DMS 273 (cell line): ENCODE measurements at regions not wholly inside any gene's neighbourhood (a gene's known extent, or its start where the extent isn't known, plus 50 kb on each side); places are given as distances from the start of the nearest gene placed in this dataset.
"Not testable (repeated sequence)": the region's sequence is repeated elsewhere in the genome, so short reads cannot be mapped to it uniquely, and the experiment has no call there.

Source experiments
- DNase-seq: peaks from one replicate; lab custom pipeline; 2025; ENCODE audit not compliant: unreplicated experiment; lab: John Stamatoyannopoulos, UW

DNA sequence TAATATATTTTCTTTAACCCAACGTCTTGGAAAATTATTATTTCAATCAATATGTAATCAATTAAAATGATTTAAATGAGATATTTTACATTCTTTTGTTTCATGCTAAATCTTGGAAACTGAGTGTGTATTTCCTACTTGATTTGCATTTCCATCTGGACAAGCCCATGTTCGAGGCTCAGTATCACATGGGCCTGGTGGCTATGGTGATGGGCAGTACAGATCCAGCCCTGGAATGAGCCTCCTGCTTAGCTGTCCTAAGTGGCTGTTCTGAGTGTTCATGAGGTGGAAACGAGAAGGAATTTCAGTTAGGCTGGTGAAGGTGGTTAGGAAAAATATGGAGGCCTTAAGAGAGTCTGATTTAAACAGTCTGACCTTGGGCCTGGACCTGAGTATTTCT, 73.0 kb upstream of the ATXN1 start:
- no peak for DNase-seq

DNA sequence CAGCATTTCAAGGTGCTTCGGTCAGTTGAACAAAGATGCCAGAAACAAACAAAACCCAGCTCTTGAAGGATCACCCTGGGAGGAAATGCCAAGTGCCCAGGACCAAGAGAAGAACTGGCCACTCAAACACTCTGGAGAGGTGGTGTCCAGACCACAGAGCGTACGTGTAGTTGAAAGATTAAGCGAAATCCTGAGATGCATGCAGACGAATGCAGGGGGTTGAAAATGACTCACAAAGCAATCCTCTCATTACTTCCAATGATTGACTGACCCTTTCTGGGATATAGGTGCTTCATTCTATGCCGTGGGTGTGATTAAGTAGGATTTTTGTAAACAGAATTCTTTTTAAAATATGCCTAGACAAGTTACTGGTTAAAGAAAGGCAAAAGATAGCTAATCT, 71.5 kb upstream of the ATXN1 start:
- no peak for DNase-seq

DNA sequence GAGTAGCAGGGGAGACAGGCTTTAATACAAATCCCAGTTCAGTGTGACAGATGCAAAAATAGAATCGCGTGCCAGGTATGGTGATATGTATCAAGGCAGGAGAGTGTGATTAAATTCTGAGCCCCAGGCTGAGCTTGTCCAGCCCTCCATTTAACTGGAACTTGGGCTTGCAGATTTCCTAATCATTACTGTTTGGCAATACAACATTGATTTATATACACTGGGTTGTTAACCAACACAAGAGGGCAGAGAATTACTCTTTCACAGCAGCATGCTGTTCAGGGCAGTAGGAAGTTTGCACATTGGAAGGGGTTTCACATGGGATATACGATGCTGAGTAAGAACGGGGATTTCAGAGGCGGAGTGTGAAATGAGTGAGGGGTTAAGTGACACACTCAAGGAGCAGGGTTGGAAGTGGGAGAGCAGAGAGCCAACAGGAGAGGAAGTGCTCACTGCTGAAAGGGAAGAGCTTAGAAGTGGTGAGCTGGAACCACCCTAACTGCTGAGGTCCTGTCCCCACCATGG, 70.8 kb upstream of the ATXN1 start:
- peak; percentile 8 for DNase-seq

DNA sequence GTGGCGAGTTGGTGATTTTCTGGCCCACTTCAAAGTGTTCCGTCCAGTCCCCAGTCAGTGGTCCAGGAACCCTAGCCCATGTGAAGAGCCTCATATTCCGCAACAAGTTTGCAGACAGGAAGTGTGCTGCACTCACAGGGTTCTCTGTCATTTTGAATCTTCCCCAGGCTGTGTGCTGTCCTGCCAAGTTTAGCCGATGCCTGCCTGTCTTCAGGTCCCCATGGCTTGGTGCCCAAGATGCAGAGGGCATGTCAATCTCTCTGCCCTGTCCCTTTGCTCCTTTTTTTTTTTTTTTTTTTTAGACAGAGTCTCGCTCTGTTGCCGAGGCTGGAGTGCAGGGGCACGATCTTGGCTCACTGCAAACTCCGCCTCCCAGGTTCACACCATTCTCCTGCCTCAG, 69.9 kb upstream of the ATXN1 start:
- no peak for DNase-seq

DNA sequence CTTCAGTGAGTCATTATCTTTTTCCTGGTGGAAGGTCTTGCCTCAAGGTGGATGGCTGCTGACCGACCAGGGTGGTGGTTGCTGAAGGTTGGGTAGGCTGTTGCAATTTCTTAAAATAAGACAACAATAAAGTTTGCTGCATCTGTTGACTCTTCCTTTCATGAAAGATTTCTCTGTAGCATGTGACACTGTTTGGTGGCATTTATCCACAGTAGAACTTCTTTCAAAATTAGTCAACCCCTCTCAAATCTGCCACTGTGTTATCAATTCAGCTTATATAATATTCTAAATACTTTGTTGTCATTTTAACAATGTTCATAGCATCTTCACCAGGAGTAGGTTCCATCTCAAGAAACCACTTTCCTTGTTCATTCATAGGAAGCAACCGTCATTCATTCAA, 66.8 kb upstream of the ATXN1 start:
- DNase-seq: no peak

DNA sequence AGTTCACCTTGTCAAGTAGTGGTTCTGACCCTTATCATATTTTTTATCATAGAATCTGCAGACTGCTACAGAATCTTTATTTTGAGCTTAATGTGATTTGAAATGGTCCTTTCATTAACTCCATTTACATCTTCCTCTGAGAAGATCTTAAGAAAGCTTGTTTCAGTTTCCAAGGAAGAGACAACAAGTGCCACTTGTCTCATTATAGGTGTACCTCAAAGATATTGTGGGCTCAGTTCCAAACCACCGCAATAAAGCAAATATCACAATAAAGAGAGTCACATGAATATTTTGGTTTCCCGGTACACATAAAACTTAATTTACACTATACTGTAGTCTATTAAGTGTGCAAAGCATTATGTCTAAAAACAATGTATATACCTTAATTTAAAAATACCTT, 66.4 kb upstream of the ATXN1 start:
- DNase-seq: no peak

DNA sequence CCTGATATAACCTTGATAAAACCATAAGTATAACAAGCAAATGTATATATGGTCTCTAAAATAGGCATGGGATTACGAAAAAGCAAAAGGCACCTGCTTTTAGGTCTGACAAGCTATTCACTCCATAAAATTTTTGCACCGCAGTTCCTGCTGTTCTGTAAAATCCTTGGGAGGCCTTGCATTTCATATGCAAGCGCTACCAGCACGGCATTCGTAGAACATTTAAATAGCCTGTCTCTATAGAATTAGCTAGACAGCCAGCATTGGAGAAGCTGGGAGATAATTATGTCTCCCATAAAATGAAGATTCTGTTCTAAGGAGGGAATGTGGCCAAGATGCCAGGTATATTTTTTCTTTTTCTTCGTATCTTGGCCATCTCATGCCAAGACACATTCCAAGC, 64.5 kb upstream of the ATXN1 start:
- DNase-seq: no peak

DNA sequence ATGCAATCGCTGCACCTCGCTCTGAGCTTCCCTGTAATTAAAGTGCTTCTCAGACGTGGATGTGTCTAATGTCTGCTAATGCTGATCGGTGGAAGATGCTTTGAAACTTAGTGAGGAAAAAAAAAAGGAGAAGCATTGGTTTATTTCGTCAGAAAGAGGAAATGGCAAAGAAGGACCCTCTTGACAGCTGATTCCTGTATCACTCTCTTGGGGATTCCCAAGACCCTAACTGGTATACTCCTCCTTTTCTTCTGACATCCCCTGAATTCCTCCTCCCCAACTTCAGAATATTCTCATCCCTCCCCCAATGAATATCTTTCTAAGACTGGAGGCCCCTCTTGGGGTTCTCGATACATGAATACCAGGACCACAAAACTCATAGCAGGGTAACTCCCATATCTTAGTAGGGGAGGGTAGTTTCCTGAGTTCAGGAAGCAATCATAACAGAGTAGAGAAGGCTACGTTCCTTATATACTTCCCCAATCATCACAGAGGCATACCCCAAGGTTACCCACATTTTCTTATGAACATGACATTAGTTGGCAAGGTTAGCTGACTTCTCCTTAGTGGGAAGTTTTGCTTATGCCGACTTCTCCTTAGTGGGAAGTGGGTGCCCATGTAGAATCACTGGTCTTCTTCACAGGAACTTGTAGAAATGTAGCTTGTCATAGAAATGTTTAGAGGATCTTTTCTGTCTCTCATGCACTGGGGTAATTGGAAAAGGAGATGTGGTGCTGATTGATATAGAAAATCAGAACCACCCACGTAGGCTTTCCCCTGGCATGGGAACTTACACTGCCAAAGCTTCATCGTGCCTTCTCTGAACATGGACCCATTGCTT, 63.8 kb upstream of the ATXN1 start:
- no peak for DNase-seq

DNA sequence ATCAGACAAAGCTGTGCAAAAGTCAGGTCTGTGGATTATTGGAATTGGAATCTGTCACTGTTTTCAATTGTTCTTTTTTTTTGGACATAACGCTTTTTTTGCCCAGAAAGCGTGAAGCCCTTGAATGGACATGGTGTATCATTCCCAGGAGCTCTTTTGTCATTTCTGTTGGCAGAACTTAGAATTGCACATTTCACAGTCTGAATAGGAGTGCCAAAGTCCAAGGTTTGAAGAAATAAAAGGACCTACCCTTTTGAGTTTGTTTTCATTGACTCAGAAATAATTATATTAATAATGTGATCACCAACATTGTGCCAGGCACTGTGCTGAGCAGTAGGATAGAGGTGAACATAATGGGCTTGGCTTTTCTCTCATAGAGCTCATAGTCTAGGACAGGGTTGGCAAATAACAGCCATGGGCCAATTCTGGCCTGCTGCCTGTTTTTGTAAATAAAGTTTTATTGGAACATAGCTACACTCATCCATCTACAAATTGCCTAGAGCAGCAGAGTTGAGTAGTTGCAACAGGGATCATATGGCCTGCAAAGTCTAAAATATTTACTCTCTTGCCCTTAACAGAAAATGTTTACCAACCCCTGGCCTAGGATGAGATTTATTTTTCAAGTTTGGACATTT, 62.6 kb upstream of the ATXN1 start:
- DNase-seq: no peak

DNA sequence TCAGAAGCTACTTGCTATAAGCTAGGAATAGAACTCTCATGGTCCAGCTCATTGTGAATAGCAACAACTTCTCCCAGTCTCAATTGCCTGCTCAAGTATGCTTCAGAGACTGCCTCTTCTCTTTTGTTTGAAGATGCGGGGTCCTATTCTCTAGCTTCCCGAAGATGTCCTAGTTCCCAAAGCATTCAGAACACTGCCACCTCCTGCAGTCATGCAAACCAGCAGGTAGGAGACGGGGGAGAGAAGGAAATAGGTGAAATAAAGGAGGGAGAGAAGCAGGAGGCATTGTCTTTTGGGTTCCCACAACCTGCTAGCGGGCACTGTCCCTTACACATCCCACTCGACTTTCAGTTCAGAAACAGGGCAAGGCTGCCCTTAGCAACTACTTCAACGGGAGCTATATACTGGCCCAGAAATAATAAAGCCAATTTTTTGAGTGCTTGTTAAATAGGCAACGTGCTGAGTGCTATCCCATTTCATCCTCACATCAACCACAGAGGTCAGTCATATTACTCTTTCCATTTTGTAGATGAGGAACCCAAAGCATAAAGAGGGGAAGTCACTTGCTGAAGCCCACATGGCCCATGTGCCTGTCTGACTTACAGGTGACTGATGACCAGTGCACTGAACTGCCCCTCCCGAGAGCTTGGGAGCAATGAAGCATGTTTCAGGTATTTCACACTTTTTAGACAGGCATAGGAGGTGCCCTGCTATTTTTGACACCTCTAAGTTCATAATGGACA, 61.9 kb upstream of the ATXN1 start:
- DNase-seq: no peak

DNA sequence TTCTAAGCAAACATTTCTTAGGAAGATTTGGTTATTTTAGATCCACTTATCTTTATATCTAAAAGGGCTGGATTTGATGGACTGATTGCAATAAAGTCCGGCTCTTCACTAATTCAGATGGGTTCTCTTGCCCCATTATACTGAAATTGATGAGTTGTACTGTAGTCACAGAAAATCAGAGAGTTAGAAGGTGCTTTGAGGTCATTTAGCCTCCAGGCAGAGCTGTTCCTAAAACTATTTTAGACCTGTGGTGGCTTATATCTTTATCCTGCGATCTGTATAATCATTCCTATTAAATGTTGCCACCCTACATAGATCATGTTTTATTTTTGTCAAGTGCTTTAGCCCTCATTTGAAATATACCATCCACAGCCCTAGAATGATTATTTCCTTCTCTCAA, 61.3 kb upstream of the ATXN1 start:
- DNase-seq: no peak

DNA sequence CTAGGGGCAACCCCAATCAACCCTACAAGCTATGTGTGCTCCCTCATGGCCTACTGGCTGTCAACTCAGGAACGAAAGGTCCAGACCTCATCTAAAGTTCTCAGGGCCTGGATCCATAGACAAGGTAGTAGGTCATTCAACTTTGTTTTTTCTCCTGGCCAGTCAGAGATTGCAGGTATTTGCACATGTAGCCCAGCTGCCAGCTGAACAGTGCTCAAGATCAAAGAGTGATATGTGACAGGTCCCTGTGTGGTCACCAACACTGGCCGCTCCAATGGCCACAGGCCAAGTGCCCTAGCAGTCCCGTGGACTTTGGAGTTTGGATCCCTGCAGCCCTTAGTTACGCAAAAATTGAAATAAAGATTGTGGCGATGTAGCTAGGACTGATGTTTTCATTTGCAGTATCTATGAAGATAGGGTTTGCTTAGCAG, 60.6 kb upstream of the ATXN1 start:
- no peak for DNase-seq

DNA sequence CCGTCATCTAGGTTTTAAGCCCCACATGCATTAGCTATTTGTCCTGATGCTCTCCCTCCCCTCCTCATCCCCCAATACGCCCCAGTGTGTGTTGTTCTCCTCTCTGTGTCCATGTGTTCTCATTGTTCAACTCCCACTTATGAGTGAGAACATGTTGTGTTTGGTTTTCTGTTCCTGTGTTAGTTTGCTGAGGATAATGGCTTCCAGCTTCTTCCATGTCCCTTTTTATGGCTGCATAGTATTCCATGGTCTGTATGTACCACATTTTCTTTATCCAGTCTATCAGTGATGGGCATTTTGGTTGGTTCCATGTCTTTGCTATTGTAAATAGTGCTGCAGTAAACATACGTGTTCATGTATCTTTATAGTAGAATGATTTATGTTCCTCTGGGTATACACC, 59.0 kb upstream of the ATXN1 start:
- DNase-seq: not testable (repeated sequence)

DNA sequence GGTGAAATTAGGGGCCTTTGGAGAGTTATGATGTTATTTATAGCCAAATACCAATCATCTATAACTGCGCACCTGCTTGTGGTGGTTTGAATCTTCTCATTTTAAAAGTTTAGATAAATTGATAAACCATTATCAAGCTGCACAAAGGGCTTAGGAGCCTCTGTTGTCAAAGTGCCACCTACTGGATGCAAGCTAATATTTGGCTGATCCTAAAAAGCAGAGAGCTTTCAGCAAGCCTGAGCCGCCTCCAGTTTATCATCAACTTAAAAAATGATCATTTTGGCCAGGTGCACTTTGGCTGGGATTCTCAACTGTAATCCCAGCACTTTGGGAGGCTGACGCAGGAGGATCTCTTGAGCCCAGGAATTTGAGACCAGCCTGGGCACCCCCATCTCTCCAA, 58.5 kb upstream of the ATXN1 start:
- DNase-seq: peak; percentile 42

DNA sequence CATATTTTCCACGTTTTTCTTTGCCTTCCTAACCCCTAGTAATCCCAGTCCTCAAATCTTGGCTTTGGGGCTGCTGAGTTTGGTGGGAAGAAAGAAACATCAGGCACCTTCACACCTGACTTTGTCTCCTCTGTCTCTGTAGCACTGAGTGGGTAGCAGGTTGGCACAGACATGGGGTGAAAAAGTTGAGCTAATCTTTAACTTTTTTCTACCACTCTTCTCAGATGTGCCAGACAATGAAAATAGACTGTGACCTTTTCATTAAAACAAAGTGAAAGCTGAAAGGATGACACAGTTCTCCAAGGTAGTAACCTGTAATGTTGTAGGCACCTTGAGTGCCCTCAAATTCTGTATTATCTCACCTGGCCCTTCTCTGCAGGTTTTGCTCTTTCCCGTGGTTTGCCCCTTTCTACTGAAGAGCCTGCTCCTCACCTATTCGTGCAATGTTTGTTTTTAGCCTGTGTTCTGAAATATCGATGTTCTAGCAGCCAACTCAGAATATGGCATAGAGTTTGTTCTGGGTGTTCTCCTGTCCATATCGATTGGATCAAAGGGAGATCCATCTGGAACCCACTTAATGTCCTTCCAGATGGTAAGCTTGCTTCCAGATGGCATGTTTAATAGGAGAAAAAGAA, 57.8 kb upstream of the ATXN1 start:
- DNase-seq: peak; percentile 56

DNA sequence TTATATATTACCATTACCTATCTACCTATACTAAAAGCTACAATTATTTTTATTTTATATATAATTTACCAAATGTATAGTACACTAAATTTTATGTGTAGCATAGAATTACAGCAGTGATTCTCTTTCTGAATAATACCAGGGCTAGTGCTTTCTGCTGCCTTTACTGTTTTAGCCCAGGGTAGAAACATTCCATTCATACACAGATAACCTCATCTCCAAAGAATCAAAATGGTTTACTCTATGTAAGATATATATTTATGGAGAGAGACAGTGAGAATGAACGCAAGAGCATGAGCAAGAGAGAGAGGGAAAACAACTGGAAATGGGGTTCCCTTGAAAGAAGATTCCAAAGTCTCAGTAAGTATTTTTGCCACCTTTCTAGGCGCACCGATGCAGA, 56.3 kb upstream of the ATXN1 start:
- DNase-seq: no peak

DNA sequence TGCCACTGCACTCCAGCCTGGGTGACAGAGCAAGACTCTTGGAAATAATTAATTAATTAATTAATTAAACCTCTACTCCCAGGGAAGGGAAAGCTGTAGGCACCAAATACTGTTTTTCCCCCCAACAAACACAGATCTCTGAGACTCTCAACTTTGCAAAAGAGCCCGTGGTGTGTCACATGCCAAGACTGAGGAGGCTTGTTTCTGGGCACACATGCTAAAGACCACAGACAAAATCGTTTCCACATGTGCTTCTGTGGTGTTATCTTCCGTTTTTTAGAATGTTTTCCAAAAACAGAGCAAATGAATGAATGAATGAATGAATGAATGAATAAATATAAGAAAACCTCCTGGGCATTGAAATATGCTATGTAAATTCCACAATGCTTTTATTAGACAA, 55.6 kb upstream of the ATXN1 start:
- DNase-seq: no peak

DNA sequence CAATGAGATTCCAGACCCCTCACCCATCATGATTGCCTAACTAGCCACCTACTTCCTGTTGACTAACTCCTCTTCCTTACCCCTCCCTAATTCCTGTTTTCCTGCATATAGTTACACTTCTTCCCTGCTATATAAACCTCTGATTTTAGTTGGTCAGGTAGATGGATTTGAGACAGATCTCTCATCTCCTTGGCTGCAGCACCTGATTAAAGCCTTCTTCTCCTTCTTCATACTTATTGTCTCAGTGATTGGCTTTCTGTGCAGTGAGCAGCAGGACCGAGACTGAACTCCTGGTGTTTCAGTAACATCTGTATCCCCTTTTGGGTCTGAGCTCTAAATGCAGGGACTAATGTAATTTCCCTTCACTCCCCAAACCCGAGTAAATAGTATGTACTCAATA, 51.7 kb upstream of the ATXN1 start:
- DNase-seq: no peak

DNA sequence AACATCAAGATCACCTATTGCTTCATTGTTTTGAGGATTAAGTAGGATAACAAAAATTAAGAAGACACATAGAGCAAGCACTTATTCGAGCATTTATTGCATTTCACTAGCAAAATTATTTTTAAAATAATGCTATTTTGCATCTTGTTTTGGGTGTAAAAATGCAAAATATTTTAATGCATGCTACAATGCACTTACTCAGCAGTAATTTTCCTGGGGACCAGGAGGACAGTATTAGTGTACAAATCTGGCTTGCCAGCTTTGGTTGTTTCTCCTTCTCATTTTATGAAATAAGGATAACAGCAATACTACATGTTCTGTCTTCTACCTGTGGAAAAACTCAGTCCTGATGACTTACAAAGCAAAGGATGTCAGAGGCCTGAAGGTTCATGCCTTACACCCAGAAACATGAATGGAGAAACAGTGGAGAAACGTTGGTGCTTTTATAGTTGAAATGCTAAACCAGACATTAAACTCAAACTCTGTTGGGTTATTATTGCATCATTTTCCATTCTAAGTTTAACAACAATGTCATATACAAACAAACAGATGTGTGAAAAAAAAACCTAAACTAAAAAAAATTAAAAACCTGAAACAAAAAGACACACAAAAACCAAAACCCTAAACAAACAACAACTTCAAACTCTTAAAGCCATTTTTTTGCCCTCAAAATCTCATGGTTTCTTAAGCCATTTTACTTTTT, 50.2 kb upstream of the ATXN1 start:
- DNase-seq: no peak
